ENCODE measurements at regions not wholly inside any gene's neighbourhood (a gene's known extent, or its start where the extent isn't known, plus 50 kb on each side); places are given as distances from the start of the nearest gene placed in this dataset.

DNA sequence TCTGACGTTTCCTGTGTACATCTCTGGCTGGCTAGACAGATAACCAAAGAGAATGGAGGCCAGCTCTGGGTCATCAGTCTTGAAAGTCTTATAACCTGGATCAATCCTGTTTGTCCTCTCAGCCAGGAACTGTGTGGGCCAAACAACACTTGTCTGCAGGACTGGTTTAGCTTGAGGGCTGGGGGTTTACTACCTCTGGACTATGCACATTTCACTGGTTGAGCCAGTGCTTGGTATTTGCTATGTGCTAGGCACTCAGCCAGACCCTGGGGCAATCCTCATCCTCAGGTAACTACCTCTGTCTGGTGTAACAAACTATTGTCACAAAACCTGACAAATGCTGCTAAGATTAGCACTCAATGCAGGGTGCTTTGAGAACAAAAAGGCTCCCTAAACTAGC lies 169.7 kb downstream of the HAUS1 start:
- TF ChIP-seq, protein P1, sequence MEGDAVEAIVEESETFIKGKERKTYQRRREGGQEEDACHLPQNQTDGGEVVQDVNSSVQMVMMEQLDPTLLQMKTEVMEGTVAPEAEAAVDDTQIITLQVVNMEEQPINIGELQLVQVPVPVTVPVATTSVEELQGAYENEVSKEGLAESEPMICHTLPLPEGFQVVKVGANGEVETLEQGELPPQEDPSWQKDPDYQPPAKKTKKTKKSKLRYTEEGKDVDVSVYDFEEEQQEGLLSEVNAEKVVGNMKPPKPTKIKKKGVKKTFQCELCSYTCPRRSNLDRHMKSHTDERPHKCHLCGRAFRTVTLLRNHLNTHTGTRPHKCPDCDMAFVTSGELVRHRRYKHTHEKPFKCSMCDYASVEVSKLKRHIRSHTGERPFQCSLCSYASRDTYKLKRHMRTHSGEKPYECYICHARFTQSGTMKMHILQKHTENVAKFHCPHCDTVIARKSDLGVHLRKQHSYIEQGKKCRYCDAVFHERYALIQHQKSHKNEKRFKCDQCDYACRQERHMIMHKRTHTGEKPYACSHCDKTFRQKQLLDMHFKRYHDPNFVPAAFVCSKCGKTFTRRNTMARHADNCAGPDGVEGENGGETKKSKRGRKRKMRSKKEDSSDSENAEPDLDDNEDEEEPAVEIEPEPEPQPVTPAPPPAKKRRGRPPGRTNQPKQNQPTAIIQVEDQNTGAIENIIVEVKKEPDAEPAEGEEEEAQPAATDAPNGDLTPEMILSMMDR (conservative IDR thresholded peaks at IDR 0.05), result no peak
- no peak for TF ChIP-seq ZFX (IDR thresholded peaks at IDR 0.05)

Data from C4-2B (cell line).